ENCODE measurements at regions not wholly inside any gene's neighbourhood (a gene's known extent, or its start where the extent isn't known, plus 50 kb on each side); places are given as distances from the start of the nearest gene placed in this dataset.

DNA sequence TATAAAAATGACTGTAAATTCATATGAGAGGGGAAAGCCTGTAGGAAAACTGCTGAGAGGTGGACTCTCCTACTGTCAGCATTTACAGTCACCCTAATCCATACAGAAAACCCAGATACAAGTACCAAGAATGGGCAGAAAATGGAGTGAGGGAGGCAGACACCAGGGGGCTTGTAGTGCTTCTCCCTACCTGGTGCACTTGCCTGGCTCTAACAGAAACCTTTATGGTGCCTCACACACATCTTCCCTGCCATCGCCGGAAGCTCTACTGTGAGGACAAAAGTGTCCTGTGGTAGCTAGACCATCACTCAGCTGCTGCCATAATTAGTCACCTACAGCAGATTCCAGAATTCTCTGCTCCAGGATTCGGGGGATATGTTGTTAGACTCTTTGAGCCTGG, 441.3 kb downstream of the TFAP2B start:
- no peaks in the 10 kb centered on the region for H3K4me1 ChIP-seq (ENCODE audit: control insufficient read depth in 2 of 2, insufficient read depth in 2 of 2, low read length in 2 of 2)
- H3K36me3 ChIP-seq (replicated peaks in 1 of 2; ENCODE audit: control extremely low read depth in 1 of 2, control insufficient read depth in 1 of 2, extremely low read depth in 1 of 2, insufficient read depth in 2 of 2, low read length in 1 of 2): no peaks in the 10 kb centered on the region
- TF ChIP-seq EZH2 (IDR thresholded peaks at IDR 0.05; ENCODE audit: borderline replicate concordance, insufficient read depth, low read depth, low read length, poor library complexity, severe bottlenecking): no peak
- TF ChIP-seq, protein P1, sequence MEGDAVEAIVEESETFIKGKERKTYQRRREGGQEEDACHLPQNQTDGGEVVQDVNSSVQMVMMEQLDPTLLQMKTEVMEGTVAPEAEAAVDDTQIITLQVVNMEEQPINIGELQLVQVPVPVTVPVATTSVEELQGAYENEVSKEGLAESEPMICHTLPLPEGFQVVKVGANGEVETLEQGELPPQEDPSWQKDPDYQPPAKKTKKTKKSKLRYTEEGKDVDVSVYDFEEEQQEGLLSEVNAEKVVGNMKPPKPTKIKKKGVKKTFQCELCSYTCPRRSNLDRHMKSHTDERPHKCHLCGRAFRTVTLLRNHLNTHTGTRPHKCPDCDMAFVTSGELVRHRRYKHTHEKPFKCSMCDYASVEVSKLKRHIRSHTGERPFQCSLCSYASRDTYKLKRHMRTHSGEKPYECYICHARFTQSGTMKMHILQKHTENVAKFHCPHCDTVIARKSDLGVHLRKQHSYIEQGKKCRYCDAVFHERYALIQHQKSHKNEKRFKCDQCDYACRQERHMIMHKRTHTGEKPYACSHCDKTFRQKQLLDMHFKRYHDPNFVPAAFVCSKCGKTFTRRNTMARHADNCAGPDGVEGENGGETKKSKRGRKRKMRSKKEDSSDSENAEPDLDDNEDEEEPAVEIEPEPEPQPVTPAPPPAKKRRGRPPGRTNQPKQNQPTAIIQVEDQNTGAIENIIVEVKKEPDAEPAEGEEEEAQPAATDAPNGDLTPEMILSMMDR (IDR thresholded peaks at IDR 0.05): no peak
- H3K9ac ChIP-seq (ENCODE audit: low read length): no peak overlapping the region
- Mint-ChIP-seq H3K4me1 (no peaks in the 10 kb centered on the region), H3K27ac (no peak overlapping the region), H3K9me3 (ENCODE audit: insufficient read depth) (no peaks in the 10 kb centered on the region), H3K27me3 (no peaks in the 10 kb centered on the region), H3K4me3 (no peak overlapping the region)
- no peak overlapping the region for H3K27ac ChIP-seq (ENCODE audit: low read length in 2 of 2)
- CTCF ChIA-PET: no interaction called here
- no peak overlapping the region for H3K4me2 ChIP-seq (replicated peaks; ENCODE audit: low read depth, low read length, poor library complexity, severe bottlenecking)
- no peak for ATAC-seq (ENCODE audit: low read depth)
- no peaks in the 10 kb centered on the region for H4K20me1 ChIP-seq (ENCODE audit: control insufficient read depth, insufficient read depth, low read length, poor library complexity, severe bottlenecking)
- 100% methylated on average over 2 of the region's 3 CpGs for WGBS (ENCODE audit: insufficient coverage)
- POLR2A ChIA-PET: no interaction called here
- H3K79me2 ChIP-seq (ENCODE audit: control insufficient read depth, insufficient read depth, low read length): no peaks in the 10 kb centered on the region
- no peaks in the 10 kb centered on the region for H3K9me3 ChIP-seq (ENCODE audit: control extremely low read depth in 1 of 3, control insufficient read depth in 2 of 3, insufficient read depth in 1 of 3, low read length in 2 of 3)
- intact Hi-C loops (cut with micrococcal nuclease): no loop called here
- no peak overlapping the region for H3K4me3 ChIP-seq (ENCODE audit: control extremely low read depth in 1 of 5, extremely low read depth in 1 of 5, insufficient read depth in 1 of 5, low read depth in 2 of 5, low read length in 4 of 5)
- no peaks in the 10 kb centered on the region for H3K27me3 ChIP-seq (replicated peaks in 1 of 4; ENCODE audit: control extremely low read depth in 1 of 4, control insufficient read depth in 3 of 4, insufficient read depth in 4 of 4, low read length in 3 of 4)
- H2AFZ ChIP-seq (ENCODE audit: insufficient read depth, low read depth, low read length, poor library complexity, severe bottlenecking): no peak overlapping the region
- no peak for DNase-seq

DNA sequence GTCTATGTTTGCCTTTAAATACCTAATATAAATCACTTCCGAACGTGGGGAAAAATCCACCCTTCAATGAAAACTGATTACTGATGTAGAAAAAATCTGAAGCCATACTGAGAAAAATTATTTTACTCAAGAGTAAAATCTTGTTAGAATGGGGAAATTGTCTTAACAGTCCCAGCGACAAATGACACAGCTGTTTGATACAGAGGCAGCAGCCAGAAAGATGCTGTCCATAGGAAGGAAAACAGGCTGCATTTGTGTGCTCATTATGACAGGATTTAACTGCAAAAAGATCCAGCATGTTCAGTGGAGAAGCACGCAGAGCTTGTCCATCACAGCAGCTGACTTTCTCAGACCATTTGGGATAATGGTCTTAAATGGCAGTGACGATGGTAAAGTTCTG, 443.0 kb downstream of the TFAP2B start:
- Mint-ChIP-seq H3K27ac (no peak overlapping the region), H3K27me3 (no peaks in the 10 kb centered on the region), H3K9me3 (ENCODE audit: insufficient read depth) (no peaks in the 10 kb centered on the region), H3K4me1 (no peaks in the 10 kb centered on the region), H3K4me3 (no peak overlapping the region)
- Histone ChIP-seq H3K9ac (ENCODE audit: low read length) (no peak overlapping the region), H4K20me1 (ENCODE audit: control insufficient read depth, insufficient read depth, low read length, poor library complexity, severe bottlenecking) (no peaks in the 10 kb centered on the region), H3K27me3 (replicated peaks in 1 of 4; ENCODE audit: control extremely low read depth in 1 of 4, control insufficient read depth in 3 of 4, insufficient read depth in 4 of 4, low read length in 3 of 4) (no peaks in the 10 kb centered on the region), H3K27ac (ENCODE audit: low read length in 2 of 2) (no peak overlapping the region), H3K9me3 (ENCODE audit: control extremely low read depth in 1 of 3, control insufficient read depth in 2 of 3, insufficient read depth in 1 of 3, low read length in 2 of 3) (no peaks in the 10 kb centered on the region), H3K4me3 (ENCODE audit: control extremely low read depth in 1 of 5, extremely low read depth in 1 of 5, insufficient read depth in 1 of 5, low read depth in 2 of 5, low read length in 4 of 5) (no peak overlapping the region), H3K79me2 (ENCODE audit: control insufficient read depth, insufficient read depth, low read length) (no peaks in the 10 kb centered on the region), H3K36me3 (replicated peaks in 1 of 2; ENCODE audit: control extremely low read depth in 1 of 2, control insufficient read depth in 1 of 2, extremely low read depth in 1 of 2, insufficient read depth in 2 of 2, low read length in 1 of 2) (no peaks in the 10 kb centered on the region), H3K4me1 (ENCODE audit: control insufficient read depth in 2 of 2, insufficient read depth in 2 of 2, low read length in 2 of 2) (no peaks in the 10 kb centered on the region), H2AFZ (ENCODE audit: insufficient read depth, low read depth, low read length, poor library complexity, severe bottlenecking) (no peak overlapping the region), H3K4me2 (replicated peaks; ENCODE audit: low read depth, low read length, poor library complexity, severe bottlenecking) (no peak overlapping the region)
- TF ChIP-seq, protein P1 (IDR thresholded peaks at IDR 0.05): no peak
- TF ChIP-seq EZH2 (IDR thresholded peaks at IDR 0.05; ENCODE audit: borderline replicate concordance, insufficient read depth, low read depth, low read length, poor library complexity, severe bottlenecking): no peak
- intact Hi-C loops (cut with micrococcal nuclease): no loop called here
- ChIA-PET POLR2A (no interaction called here), CTCF (no interaction called here)
- ATAC-seq (ENCODE audit: low read depth): no peak
- no peak for DNase-seq
- WGBS (ENCODE audit: insufficient coverage): 63% methylated on average over 1 of the region's 5 CpGs

Measured in B cell (primary cell).